ENCODE measurements at regions not wholly inside any gene's neighbourhood (a gene's known extent, or its start where the extent isn't known, plus 50 kb on each side); places are given as distances from the start of the nearest gene placed in this dataset.

- H3K36me3 Mint-ChIP-seq (ENCODE audit: low read depth): peaks cover 12% of the 10 kb centered on the region
- H3K4me3 Mint-ChIP-seq: no peak overlapping the region
- no peaks in the 10 kb centered on the region for H3K4me1 Mint-ChIP-seq
- peaks cover 17% of the 10 kb centered on the region for H3K9me3 Mint-ChIP-seq
- DNase-seq (ENCODE audit: low read depth, low spot score): no peak
- TF ChIP-seq CTCF (conservative IDR thresholded peaks at IDR 0.05): no peak
- H3K27me3 Mint-ChIP-seq (ENCODE audit: low read depth): no peaks in the 10 kb centered on the region
- H3K27ac Mint-ChIP-seq (ENCODE audit: unreplicated experiment): no peak overlapping the region
These were observed 691.3 kb downstream of the TSN start for GRCh38 chr2:122446761-122447160.

GRCh38 chr2:122447237-122447636 is 691.8 kb downstream of the TSN start:
- H3K4me3 Mint-ChIP-seq: no peak overlapping the region
- peaks cover 17% of the 10 kb centered on the region for H3K9me3 Mint-ChIP-seq
- no peaks in the 10 kb centered on the region for H3K27me3 Mint-ChIP-seq (ENCODE audit: low read depth)
- H3K36me3 Mint-ChIP-seq (ENCODE audit: low read depth): peaks cover 12% of the 10 kb centered on the region
- no peaks in the 10 kb centered on the region for H3K4me1 Mint-ChIP-seq
- TF ChIP-seq CTCF (conservative IDR thresholded peaks at IDR 0.05): no peak
- DNase-seq (ENCODE audit: low read depth, low spot score): no peak
- H3K27ac Mint-ChIP-seq (ENCODE audit: unreplicated experiment): no peak overlapping the region

DNA sequence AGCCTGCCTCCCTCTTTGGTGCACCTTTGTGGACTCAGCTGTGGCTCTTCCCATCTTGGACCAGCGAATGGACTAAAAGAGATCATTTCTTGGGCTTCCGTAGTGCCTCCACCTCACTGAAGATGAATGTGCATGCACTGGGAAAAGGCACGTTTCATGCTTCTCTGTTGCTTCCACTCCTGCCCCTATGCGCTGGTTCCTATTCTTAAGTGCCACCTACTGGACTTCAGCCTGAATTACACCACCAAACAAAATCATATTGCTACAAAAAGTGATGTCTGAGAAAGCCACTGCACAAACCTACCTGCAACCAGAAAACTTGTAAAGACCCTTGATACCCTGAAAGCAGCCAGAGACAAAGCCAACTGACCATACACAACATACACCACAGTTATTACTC is 695.6 kb downstream of the TSN start:
- H3K4me3 Mint-ChIP-seq: no peak overlapping the region
- H3K27ac Mint-ChIP-seq (ENCODE audit: unreplicated experiment): no peak overlapping the region
- DNase-seq (ENCODE audit: low read depth, low spot score): no peak
- H3K27me3 Mint-ChIP-seq (ENCODE audit: low read depth): no peaks in the 10 kb centered on the region
- no peaks in the 10 kb centered on the region for H3K4me1 Mint-ChIP-seq
- peak; percentile 56 for TF ChIP-seq CTCF (conservative IDR thresholded peaks at IDR 0.05)
- H3K36me3 Mint-ChIP-seq (ENCODE audit: low read depth): peaks cover 21% of the 10 kb centered on the region
- H3K9me3 Mint-ChIP-seq: peaks cover 30% of the 10 kb centered on the region

DNA sequence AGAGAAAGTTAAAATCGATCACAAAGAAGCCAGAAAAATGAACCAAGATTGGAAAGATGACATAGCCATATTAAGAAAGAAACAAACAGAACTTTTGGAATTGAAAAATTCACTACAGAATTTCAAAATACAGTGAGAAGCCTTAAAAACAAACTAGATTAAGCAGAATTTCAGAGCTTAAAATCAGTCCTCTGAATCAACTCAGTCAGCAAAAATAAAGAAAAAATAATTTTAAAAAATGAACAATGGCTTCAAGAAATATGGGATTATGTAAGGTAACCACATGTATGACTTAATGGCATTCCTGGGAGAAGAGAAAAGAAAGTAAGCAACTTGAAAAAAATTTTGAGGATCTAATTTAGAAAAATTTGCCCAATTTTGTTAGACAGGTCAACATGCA is 696.2 kb downstream of the TSN start:
- no peak overlapping the region for H3K4me3 Mint-ChIP-seq
- H3K27ac Mint-ChIP-seq (ENCODE audit: unreplicated experiment): no peak overlapping the region

DNA sequence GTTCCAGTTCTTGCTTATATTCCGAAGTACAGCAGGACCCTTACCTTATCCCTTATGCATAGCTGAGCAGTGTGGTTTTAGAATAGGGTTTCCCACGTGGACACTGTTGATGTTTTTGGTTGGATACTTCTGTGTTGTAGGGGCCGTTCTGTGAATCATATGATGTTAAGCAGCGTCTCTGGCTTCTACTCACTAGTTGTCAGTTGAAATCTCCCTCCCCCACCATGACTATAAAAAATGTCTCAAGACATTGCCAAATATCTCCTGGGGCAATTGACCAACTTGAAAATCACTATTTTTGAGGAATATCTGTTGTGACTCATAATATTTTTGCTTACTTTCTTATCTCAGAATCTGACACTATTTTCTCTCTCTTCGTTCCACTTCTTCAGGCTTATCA is 713.7 kb downstream of the TSN start:
- Mint-ChIP-seq H3K4me1 (no peaks in the 10 kb centered on the region), H3K4me3 (no peak overlapping the region), H3K27ac (ENCODE audit: unreplicated experiment) (no peak overlapping the region), H3K36me3 (ENCODE audit: low read depth) (no peaks in the 10 kb centered on the region), H3K27me3 (ENCODE audit: low read depth) (no peaks in the 10 kb centered on the region), H3K9me3 (peaks cover 3% of the 10 kb centered on the region)
- TF ChIP-seq CTCF (conservative IDR thresholded peaks at IDR 0.05): no peak
- DNase-seq (ENCODE audit: low read depth, low spot score): no peak

More for the DNA sequence above, 696.2 kb downstream of the TSN start:
- no peak for DNase-seq (ENCODE audit: low read depth, low spot score)
- TF ChIP-seq CTCF (conservative IDR thresholded peaks at IDR 0.05): no peak
- Mint-ChIP-seq H3K9me3 (peaks cover 31% of the 10 kb centered on the region), H3K27me3 (ENCODE audit: low read depth) (no peaks in the 10 kb centered on the region), H3K36me3 (ENCODE audit: low read depth) (peaks cover 19% of the 10 kb centered on the region), H3K4me1 (no peaks in the 10 kb centered on the region)

- no peaks in the 10 kb centered on the region for H3K4me1 Mint-ChIP-seq
- H3K36me3 Mint-ChIP-seq (ENCODE audit: low read depth): no peaks in the 10 kb centered on the region
- no peak for DNase-seq (ENCODE audit: low read depth, low spot score)
- no peak overlapping the region for H3K4me3 Mint-ChIP-seq
- TF ChIP-seq CTCF (conservative IDR thresholded peaks at IDR 0.05): no peak
- no peak overlapping the region for H3K27ac Mint-ChIP-seq (ENCODE audit: unreplicated experiment)
- peaks cover 7% of the 10 kb centered on the region for H3K9me3 Mint-ChIP-seq
- no peaks in the 10 kb centered on the region for H3K27me3 Mint-ChIP-seq (ENCODE audit: low read depth)
These were observed 716.3 kb downstream of the TSN start for GRCh38 chr2:122471753-122472152.

Measured in neural crest cell (in vitro differentiated cells).